Heart left ventricle (tissue), 16 donors: ENCODE measurements at regions not wholly inside any gene's neighbourhood (a gene's known extent, or its start where the extent isn't known, plus 50 kb on each side); places are given as distances from the start of the nearest gene placed in this dataset.

Source experiments
- ATAC-seq, 4 donors: fragments of 200-7000 bp; cut with Tn5 transposase; one replicate each; pipeline ENCODE4 v1.9.1; 2020 to 2022; ENCODE audit warnings: moderate library complexity in 4 of 4, mild to moderate bottlenecking in 3 of 4, moderate number of reproducible peaks in 1 of 4
- DNase-seq, 5 donors: peaks; one replicate each; pipeline ENCODE4 v3.0.0-alpha.2; 2020
- H3K27ac ChIP-seq, 12 donors: fragments of 200-600 bp; sonication (generic) in 4 of 12; one replicate each; pipeline versions ENCODE4 v1.5.0 to v1.8.0; 2016 to 2022; ENCODE audit warnings: mild to moderate bottlenecking in 2 of 12
- H3K27me3 ChIP-seq, 9 donors: fragments of 200-600 bp; sonication (generic) in 2 of 9; one replicate each; pipeline versions ENCODE4 v1.5.1 to v1.8.0; 2016 to 2022; ENCODE audit warnings: mild to moderate bottlenecking in 3 of 9
- H3K36me3 ChIP-seq, 9 donors: fragments of 200-600 bp; sonication (generic) in 2 of 9; one replicate each; pipeline versions ENCODE4 v1.5.0 to v1.8.0; 2018 to 2022; ENCODE audit warnings: mild to moderate bottlenecking in 2 of 9
- H3K4me1 ChIP-seq, 12 donors: fragments of 200-600 bp; sonication (generic) in 4 of 12; one replicate each; pipeline versions ENCODE4 v1.5.0 to v1.8.0; 2016 to 2022; ENCODE audit warnings: mild to moderate bottlenecking in 3 of 12
- H3K4me3 ChIP-seq, 12 donors: fragments of 200-600 bp; sonication (generic) in 4 of 12; one replicate each; pipeline versions ENCODE4 v1.5.0 to v1.8.0; 2017 to 2022; ENCODE audit warnings: mild to moderate bottlenecking in 9 of 12, moderate library complexity in 4 of 12
- H3K9me3 ChIP-seq, 12 donors: fragments of 200-600 bp; sonication (generic) in 4 of 12; one replicate each; pipeline versions ENCODE4 v1.5.0 to v1.8.0; 2016 to 2022; ENCODE audit warnings: mild to moderate bottlenecking in 1 of 12
- CTCF ChIP-seq, 12 donors: fragments of 200-600 bp; sonication (generic) in 4 of 12; IDR thresholded peaks; one replicate each; pipeline versions ENCODE4 v1.5.0 to v1.8.0; 2018 to 2022; ENCODE audit warnings: antibody characterized with exemption in 12 of 12, mild to moderate bottlenecking in 5 of 12
- POLR2A ChIP-seq, 2 donors: fragments of 450-650 bp; IDR thresholded peaks; one replicate each; pipeline ENCODE4 v1.6.1; 2017; ENCODE audit warnings: antibody characterized with exemption in 2 of 2, mild to moderate bottlenecking in 2 of 2, moderate library complexity in 2 of 2
- WGBS, 4 donors: extraction: QIAGEN DNeasy Blood & Tissue Kit in 2 of 4; methylation state at CpG; one replicate each; pipeline versions ENCODE4 v1.1.5 to v1.1.7; 2013 to 2018; 5-methylcytosine and 5-hydroxymethylcytosine counted together
- intact Hi-C, 10 donors: fragments of 100-400 bp; cut with DNase I; formaldehyde crosslinking; loops; one replicate each; pipeline versions ENCODE4 v1.11.1 to v1.14.2; 2022
- donor health status: ischemic (EF 13 %, LVEDD 7.1; RV severe dilation, severe dysfunction).
- donor health status: healthy with polysubstance abuse.
- donor health status: DM: no; HTN: yes; CAD: no.
- donor health status: DM: no; HTN: no; CAD: no.
- donor health status: ischemic (EF 25% LVEDD 6.9; RV normal size, moderate dysfunction).
- donor health status: ischemic (EF 25% LVEDD 5.7; RV mildly dilated, moderate dysfunction).
- donor health status: healthy.
- donor health status: DM: yes; HTN: yes; CAD: no.
- donor health status: ischemic (EF 35%, LVEDD 5.7; RV mildly dilated, moderate dysfunction).
- donor health status: nonischemic (EF 11% LVEDD 7.7; RV severe dilation, severe dysfunction).
- donor health status: DM: yes; HTN: yes; CAD: no.
- donor health status: PGD.
- donor health status: ischemic (EF 29% LVEDD 5.4; RV normal size, mild dysfunction).
- donor health status: nonischemic (EF 23%, LVEDD 6.1; RV moderate dilation, normal function).

GRCh38 chr4:14726877-14727361, 275.4 kb upstream of the CPEB2 start:
- WGBS, 4 donors: 87 to 90% (median 89%) methylated on average over 4 of the region's 4 CpGs
- Histone ChIP-seq H3K9me3 (peaks cover 0 to 5% (median 0%) of the 10 kb centered on the region in 12 donors), H3K4me3 (no peak overlapping the region), H3K36me3 (no peaks in the 10 kb centered on the region), H3K4me1 (no peaks in the 10 kb centered on the region), H3K27me3 (no peaks in the 10 kb centered on the region), H3K27ac (no peak overlapping the region)
- DNase-seq (no peak), ATAC-seq (no peak)
- TF ChIP-seq POLR2A (IDR thresholded peaks at IDR 0.05): no peak
- no peak for TF ChIP-seq CTCF (IDR thresholded peaks at IDR 0.05)
- intact Hi-C loops: no loop called here

DNA sequence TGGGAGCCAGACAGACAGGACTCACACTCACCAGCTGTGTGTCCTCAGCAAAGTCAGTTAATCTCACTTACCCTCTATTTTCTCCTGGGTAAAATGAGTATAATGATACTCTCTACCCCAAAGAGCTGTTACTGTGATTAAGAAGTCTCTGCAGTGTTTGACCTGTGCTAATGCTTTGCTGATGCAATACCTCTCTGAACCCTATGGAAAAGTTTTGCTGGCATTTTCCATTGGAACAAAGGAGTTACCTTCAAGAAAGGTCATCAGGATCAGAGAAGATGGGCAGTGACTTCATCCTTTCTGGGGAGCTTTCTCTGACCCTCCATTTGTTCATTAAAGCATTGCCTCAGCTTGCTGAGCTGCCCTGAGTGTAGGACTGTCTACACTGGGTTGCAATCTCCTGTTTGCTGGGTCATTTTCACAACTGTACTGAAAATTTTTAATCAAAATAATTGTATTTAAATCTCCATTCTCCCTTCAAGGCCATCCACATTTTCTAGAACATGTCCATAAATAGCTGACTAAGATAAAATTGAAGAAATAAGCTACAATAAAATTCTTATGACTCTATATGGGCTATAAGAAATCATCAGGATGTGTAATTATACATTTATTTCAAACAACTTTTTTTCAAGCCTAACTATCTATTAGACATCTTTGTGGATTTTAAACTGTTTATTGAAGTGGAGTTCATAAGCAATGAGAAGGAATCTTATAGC, 272.8 kb upstream of the CPEB2 start:
- Histone ChIP-seq H3K27me3 (no peaks in the 10 kb centered on the region), H3K9me3 (no peaks in the 10 kb centered on the region), H3K36me3 (no peaks in the 10 kb centered on the region), H3K4me3 (no peak overlapping the region), H3K27ac (no peak overlapping the region), H3K4me1 (no peaks in the 10 kb centered on the region)
- intact Hi-C loops: no loop called here
- ATAC-seq: no peak
- no peak for DNase-seq
- TF ChIP-seq POLR2A (IDR thresholded peaks at IDR 0.05): no peak
- TF ChIP-seq CTCF (IDR thresholded peaks at IDR 0.05): no peak

GRCh38 chr4:14742054-14742453, 260.2 kb upstream of the CPEB2 start:
- DNase-seq (no peak), ATAC-seq (no peak)
- no peaks in the 10 kb centered on the region for H3K9me3 ChIP-seq
- H3K36me3 ChIP-seq: no peaks in the 10 kb centered on the region
- H3K27me3 ChIP-seq: no peaks in the 10 kb centered on the region
- 75 to 89% (median 82%) methylated on average over 1 of the region's 1 CpG for WGBS, 4 donors
- H3K27ac ChIP-seq: no peak overlapping the region
- intact Hi-C loops: loop anchor here in 2 of 10 donors (10.0 kb wide), 2 partner anchors 253 to 263 kb away; partner anchors contain the start of gene CPEB2 (in 1 of the 2)
- H3K4me1 ChIP-seq: no peaks in the 10 kb centered on the region
- H3K4me3 ChIP-seq: no peak overlapping the region
- TF ChIP-seq POLR2A (IDR thresholded peaks at IDR 0.05) (no peak), CTCF (IDR thresholded peaks at IDR 0.05) (no peak)

DNA sequence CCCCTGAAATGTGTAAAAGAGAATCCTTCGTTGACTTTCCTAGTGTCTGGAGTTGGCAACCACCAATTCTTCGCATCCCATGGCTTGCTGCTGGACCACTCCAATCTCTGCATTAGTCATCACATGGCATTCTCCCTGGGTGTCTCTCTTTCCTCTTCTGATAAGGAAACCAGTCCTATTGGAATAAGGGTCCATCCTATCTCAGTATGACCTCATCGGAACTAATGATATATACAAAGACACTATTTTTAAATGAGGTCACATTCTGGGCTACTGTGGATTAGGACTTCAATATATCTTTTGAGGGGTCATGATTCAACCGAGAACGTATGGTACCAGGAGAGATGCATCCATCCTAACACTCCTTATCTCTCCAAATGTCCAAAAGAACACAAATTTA, 259.1 kb upstream of the CPEB2 start:
- TF ChIP-seq CTCF (IDR thresholded peaks at IDR 0.05) (no peak), POLR2A (IDR thresholded peaks at IDR 0.05) (no peak)
- WGBS, 4 donors: 76 to 86% (median 81%) methylated on average over 5 of the region's 5 CpGs
- H3K27me3 ChIP-seq: no peaks in the 10 kb centered on the region
- H3K36me3 ChIP-seq: no peaks in the 10 kb centered on the region
- H3K27ac ChIP-seq: no peak overlapping the region
- no peak for ATAC-seq
- H3K9me3 ChIP-seq: no peaks in the 10 kb centered on the region
- DNase-seq: no peak
- intact Hi-C loops: loop anchor here in 2 of 10 donors (10.0 kb wide), 2 partner anchors 252 to 262 kb away; partner anchors contain the start of gene CPEB2 (in 1 of the 2)
- no peak overlapping the region for H3K4me3 ChIP-seq
- H3K4me1 ChIP-seq: peaks cover 0 to 5% (median 0%) of the 10 kb centered on the region in 12 donors
